SJSA1 (cell line): ENCODE measurements at regions not wholly inside any gene's neighbourhood (a gene's known extent, or its start where the extent isn't known, plus 50 kb on each side); places are given as distances from the start of the nearest gene placed in this dataset.

Experiments used
- DNase-seq, 2 experiments: peaks; one replicate each; pipeline ENCODE4 v3.0.0-alpha.2; 2015 to 2020; ENCODE audit warnings: low spot score in 2 of 2, low read depth in 1 of 2
- H3K27ac ChIP-seq: fragments of 250-450 bp; sonication (Bioruptor Pico); 2 replicates; pipeline ENCODE4 v1.5.1; 2020; ENCODE audit warnings: mild to moderate bottlenecking, moderate library complexity
- H3K27me3 ChIP-seq: fragments of 250-450 bp; sonication (Bioruptor Pico); replicated peaks from 2 replicates; pipeline ENCODE4 v1.5.1; 2020; ENCODE audit warnings: mild to moderate bottlenecking, moderate library complexity
- H3K36me3 ChIP-seq: fragments of 250-450 bp; sonication (Bioruptor Pico); 2 replicates; pipeline ENCODE4 v1.5.1; 2020; ENCODE audit warnings: mild to moderate bottlenecking
- H3K4me1 ChIP-seq: fragments of 250-450 bp; sonication (Bioruptor Pico); replicated peaks from 2 replicates; pipeline ENCODE4 v1.6.1; 2021; ENCODE audit warnings: mild to moderate bottlenecking
- H3K4me3 ChIP-seq: fragments of 250-450 bp; sonication (Bioruptor Pico); 2 replicates; pipeline ENCODE4 v1.5.1; 2020; ENCODE audit warnings: mild to moderate bottlenecking
- H3K9me3 ChIP-seq: fragments of 250-450 bp; sonication (Bioruptor Pico); replicated peaks from 2 replicates; pipeline ENCODE4 v1.5.1; 2020; ENCODE audit warnings: mild to moderate bottlenecking

GRCh38 chr14:34195964-34196363, 245.1 kb upstream of the EGLN3 start:
- no peak for DNase-seq
- Histone ChIP-seq H3K4me1 (peaks cover 10% of the 10 kb centered on the region), H3K4me3 (no peak overlapping the region), H3K27ac (no peak overlapping the region), H3K27me3 (no peaks in the 10 kb centered on the region), H3K9me3 (no peaks in the 10 kb centered on the region), H3K36me3 (no peaks in the 10 kb centered on the region)

DNA sequence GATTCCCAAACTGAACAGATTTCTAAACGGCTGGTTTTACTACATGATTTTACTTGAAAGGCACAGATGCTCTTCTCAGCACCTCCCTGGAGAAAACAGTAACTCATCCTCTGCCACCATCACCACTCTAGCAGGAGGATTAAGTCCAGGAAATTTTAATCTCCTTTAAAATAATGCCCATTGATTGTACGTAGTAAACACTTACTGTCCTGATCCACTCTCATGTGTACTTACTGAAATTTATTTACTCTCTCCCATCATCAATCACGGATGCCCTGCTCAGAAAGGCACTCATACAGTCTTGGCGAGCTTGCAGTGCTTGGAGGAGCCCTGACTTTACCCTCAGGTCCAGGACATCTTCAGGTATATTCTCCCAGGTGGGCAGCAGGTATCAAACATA, 239.8 kb upstream of the EGLN3 start:
- Histone ChIP-seq H3K36me3 (no peaks in the 10 kb centered on the region), H3K9me3 (no peaks in the 10 kb centered on the region), H3K27me3 (no peaks in the 10 kb centered on the region), H3K4me1 (no peaks in the 10 kb centered on the region), H3K4me3 (no peak overlapping the region), H3K27ac (no peak overlapping the region)
- no peak for DNase-seq

GRCh38 chr14:34189866-34190265, 239.0 kb upstream of the EGLN3 start:
- no peaks in the 10 kb centered on the region for H3K4me1 ChIP-seq
- DNase-seq, result no peak

GRCh38 chr14:34187519-34188044, 236.7 kb upstream of the EGLN3 start:
- Histone ChIP-seq H3K36me3 (no peaks in the 10 kb centered on the region), H3K4me1 (no peaks in the 10 kb centered on the region), H3K4me3 (no peak overlapping the region), H3K9me3 (no peaks in the 10 kb centered on the region), H3K27me3 (no peaks in the 10 kb centered on the region), H3K27ac (no peak overlapping the region)
- no peak for DNase-seq

More at GRCh38 chr14:34189866-34190265, 239.0 kb upstream of the EGLN3 start:
- Histone ChIP-seq H3K27ac (no peak overlapping the region), H3K9me3 (no peaks in the 10 kb centered on the region), H3K27me3 (no peaks in the 10 kb centered on the region), H3K4me3 (no peak overlapping the region), H3K36me3 (no peaks in the 10 kb centered on the region)

DNA sequence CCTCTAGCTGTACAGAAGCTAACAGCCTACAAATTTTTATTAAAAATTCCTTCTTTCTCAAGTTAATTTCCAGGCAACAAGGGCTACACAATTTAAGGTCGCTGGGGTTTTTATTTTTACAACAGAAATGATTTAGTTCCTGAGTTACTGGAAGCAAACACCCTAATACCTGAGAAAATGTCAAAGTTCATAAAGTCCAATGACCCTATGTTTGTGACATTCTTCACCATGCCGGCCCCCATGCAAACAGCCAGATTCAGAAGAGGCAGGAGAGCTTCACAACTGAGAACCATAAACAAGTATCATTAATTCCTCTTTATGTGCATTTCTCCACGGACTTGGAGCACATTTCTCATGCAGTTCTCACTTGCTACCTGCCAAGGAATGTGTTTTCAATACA, 236.2 kb upstream of the EGLN3 start:
- H3K27ac ChIP-seq, result no peak overlapping the region
- DNase-seq, result no peak
- H3K4me3 ChIP-seq, result no peak overlapping the region
- no peaks in the 10 kb centered on the region for H3K4me1 ChIP-seq
- no peaks in the 10 kb centered on the region for H3K36me3 ChIP-seq
- no peaks in the 10 kb centered on the region for H3K27me3 ChIP-seq
- no peaks in the 10 kb centered on the region for H3K9me3 ChIP-seq

DNA sequence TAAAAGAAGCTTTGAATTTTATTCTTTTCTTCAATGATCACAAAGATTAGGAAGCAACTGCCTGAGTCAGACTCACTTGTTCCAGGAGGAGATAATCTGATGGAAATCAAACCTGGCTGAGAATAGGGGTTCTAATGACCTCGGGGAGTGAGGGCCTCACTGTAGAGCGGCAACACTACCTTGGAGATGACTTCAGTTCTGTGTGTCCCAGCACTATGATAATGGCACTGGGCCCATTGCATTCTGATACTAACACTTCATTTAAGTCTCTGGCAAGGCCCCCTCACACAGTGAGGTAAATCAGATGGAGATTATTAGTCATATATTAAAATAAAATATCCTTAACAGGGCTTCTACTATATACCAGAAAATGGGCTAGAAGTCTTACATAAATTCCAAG, 233.3 kb upstream of the EGLN3 start:
- no peaks in the 10 kb centered on the region for H3K4me1 ChIP-seq
- H3K9me3 ChIP-seq, result no peaks in the 10 kb centered on the region
- H3K4me3 ChIP-seq, result no peak overlapping the region
- H3K27ac ChIP-seq, result no peak overlapping the region
- no peaks in the 10 kb centered on the region for H3K27me3 ChIP-seq
- no peak for DNase-seq
- no peaks in the 10 kb centered on the region for H3K36me3 ChIP-seq

DNA sequence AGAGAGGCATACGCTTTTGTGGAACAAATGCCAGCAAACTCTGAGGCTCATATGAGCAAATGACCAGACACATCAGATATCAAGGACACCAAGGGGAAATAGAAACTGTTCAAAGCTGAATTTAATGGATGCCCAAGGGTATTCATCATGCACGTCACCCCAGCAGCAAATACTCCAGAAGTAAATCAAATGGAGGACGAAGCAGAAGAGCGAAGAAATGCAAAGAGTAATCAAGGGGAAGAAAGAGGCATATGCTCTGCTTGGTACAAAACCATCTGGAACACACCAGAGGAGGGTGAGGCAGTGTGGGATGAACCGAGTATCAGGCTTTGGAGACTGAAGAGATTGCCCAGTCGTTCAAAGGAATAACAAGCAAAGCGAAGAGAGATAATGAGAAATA, 232.6 kb upstream of the EGLN3 start:
- H3K4me3 ChIP-seq, result no peak overlapping the region
- H3K27ac ChIP-seq, result no peak overlapping the region
- no peaks in the 10 kb centered on the region for H3K4me1 ChIP-seq
- DNase-seq, result no peak
- no peaks in the 10 kb centered on the region for H3K9me3 ChIP-seq
- no peaks in the 10 kb centered on the region for H3K36me3 ChIP-seq
- H3K27me3 ChIP-seq, result no peaks in the 10 kb centered on the region

- DNase-seq, result no peak
- H3K4me3 ChIP-seq, result no peak overlapping the region
- H3K27me3 ChIP-seq, result no peaks in the 10 kb centered on the region
- H3K36me3 ChIP-seq, result no peaks in the 10 kb centered on the region
- no peaks in the 10 kb centered on the region for H3K4me1 ChIP-seq
- H3K27ac ChIP-seq, result no peak overlapping the region
- no peaks in the 10 kb centered on the region for H3K9me3 ChIP-seq
These were observed 230.5 kb upstream of the EGLN3 start for GRCh38 chr14:34181338-34181737.

DNA sequence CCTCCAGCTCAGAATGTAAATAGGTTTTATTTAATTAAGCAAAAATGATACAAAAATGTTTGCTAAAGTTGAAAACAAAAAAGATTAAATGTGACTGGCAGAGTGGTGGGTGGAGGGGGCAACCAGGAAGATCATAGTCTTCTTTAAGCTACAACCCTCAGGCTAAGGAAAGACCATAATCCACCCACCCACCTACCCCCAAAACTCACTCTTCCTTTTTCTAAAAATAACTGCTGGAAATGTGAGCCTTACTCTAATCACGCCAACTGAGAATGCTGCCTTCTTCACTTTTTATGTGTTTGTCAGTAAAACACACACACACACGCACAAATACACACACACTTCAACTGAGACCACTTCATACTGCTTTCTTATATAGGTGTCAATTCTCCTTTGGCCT, 230.0 kb upstream of the EGLN3 start:
- Histone ChIP-seq H3K27ac (no peak overlapping the region), H3K4me3 (no peak overlapping the region), H3K4me1 (no peaks in the 10 kb centered on the region), H3K9me3 (no peaks in the 10 kb centered on the region), H3K36me3 (no peaks in the 10 kb centered on the region), H3K27me3 (no peaks in the 10 kb centered on the region)
- no peak for DNase-seq

DNA sequence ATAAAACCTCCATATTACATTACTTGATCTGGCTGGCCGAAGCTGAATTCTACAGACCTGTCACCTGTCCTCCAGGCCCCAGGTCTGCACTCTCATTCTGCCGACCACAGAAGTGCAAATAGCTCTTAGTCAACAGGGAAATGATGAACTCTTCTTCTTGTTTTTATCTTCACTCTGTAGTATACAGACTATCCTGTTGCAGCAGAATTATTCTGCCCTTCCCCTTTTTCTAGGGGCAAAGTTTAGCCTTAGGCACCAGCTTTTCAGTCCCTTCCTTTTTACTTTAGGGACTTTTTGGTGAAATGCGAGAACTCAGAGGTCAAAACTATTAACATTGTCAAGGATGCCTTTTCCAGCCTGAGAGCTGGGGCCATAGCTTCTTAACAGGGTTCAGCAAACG, 229.6 kb upstream of the EGLN3 start:
- H3K27me3 ChIP-seq, result no peaks in the 10 kb centered on the region
- no peaks in the 10 kb centered on the region for H3K36me3 ChIP-seq
- no peak overlapping the region for H3K27ac ChIP-seq
- DNase-seq, result no peak
- no peak overlapping the region for H3K4me3 ChIP-seq
- H3K4me1 ChIP-seq, result no peaks in the 10 kb centered on the region
- no peaks in the 10 kb centered on the region for H3K9me3 ChIP-seq

GRCh38 chr14:34179727-34180126, 228.9 kb upstream of the EGLN3 start:
- Histone ChIP-seq H3K4me1 (no peaks in the 10 kb centered on the region), H3K27me3 (no peaks in the 10 kb centered on the region), H3K36me3 (no peaks in the 10 kb centered on the region), H3K4me3 (no peak overlapping the region), H3K27ac (no peak overlapping the region), H3K9me3 (no peaks in the 10 kb centered on the region)
- no peak for DNase-seq

- H3K4me3 ChIP-seq, result no peak overlapping the region
- no peaks in the 10 kb centered on the region for H3K9me3 ChIP-seq
- H3K27me3 ChIP-seq, result no peaks in the 10 kb centered on the region
- H3K36me3 ChIP-seq, result no peaks in the 10 kb centered on the region
- no peak overlapping the region for H3K27ac ChIP-seq
- no peak for DNase-seq
- H3K4me1 ChIP-seq, result no peaks in the 10 kb centered on the region
These were observed 226.6 kb upstream of the EGLN3 start for GRCh38 chr14:34177466-34177865.

- Histone ChIP-seq H3K27me3 (no peaks in the 10 kb centered on the region), H3K4me1 (no peaks in the 10 kb centered on the region), H3K4me3 (no peak overlapping the region), H3K9me3 (no peaks in the 10 kb centered on the region), H3K36me3 (no peaks in the 10 kb centered on the region), H3K27ac (no peak overlapping the region)
- no peak for DNase-seq
These were observed 224.7 kb upstream of the EGLN3 start for GRCh38 chr14:34175574-34175973.

- Histone ChIP-seq H3K36me3 (no peaks in the 10 kb centered on the region), H3K27me3 (no peaks in the 10 kb centered on the region), H3K9me3 (no peaks in the 10 kb centered on the region), H3K4me1 (no peaks in the 10 kb centered on the region), H3K4me3 (no peak overlapping the region), H3K27ac (no peak overlapping the region)
- no peak for DNase-seq
These were observed 224.1 kb upstream of the EGLN3 start for GRCh38 chr14:34174973-34175372.

DNA sequence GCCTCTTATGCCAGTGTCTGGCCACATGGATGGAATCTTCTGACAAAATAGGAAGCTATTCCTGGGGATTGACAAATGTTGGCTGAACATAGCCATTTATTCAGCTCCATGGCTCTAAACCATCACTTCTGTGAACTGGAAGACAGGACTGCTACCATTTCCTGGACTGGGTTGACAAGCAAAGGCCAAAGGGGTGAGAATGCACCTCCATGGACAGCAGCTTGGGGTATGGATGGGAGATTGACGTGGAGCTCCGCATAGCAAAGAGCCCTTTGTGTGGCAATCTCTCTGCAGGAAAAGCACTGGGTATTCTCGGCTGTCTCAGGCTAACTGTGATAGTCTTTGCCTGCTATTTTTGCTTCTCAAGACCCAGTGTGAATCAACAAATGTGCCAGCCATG, 223.0 kb upstream of the EGLN3 start:
- Histone ChIP-seq H3K36me3 (no peaks in the 10 kb centered on the region), H3K27ac (no peak overlapping the region), H3K27me3 (no peaks in the 10 kb centered on the region), H3K4me1 (no peaks in the 10 kb centered on the region), H3K9me3 (no peaks in the 10 kb centered on the region), H3K4me3 (no peak overlapping the region)
- no peak for DNase-seq
